GM21619 (cell line): ENCODE measurements at regions not wholly inside any gene's neighbourhood (a gene's known extent, or its start where the extent isn't known, plus 50 kb on each side); places are given as distances from the start of the nearest gene placed in this dataset.

Experiments
- ATAC-seq: cut with Tn5 transposase; IDR thresholded peaks from one replicate; pipeline ENCODE4 v1.9.1; 2021; ENCODE audit not compliant: unreplicated experiment

GRCh38 chr14:22478670-22479069 is 110.4 kb downstream of the DAD1 start:
- ATAC-seq: no peak

- no peak for ATAC-seq
These were observed 110.8 kb downstream of the DAD1 start for GRCh38 chr14:22478247-22478646.

- no peak for ATAC-seq
These were observed 111.3 kb downstream of the DAD1 start for GRCh38 chr14:22477569-22478194.

GRCh38 chr14:22476887-22477286 is 112.1 kb downstream of the DAD1 start:
- no peak for ATAC-seq

GRCh38 chr14:22476005-22476751 is 112.8 kb downstream of the DAD1 start:
- ATAC-seq: no peak

GRCh38 chr14:22475381-22475780 is 113.6 kb downstream of the DAD1 start:
- ATAC-seq: no peak

GRCh38 chr14:22474730-22475351 is 114.2 kb downstream of the DAD1 start:
- ATAC-seq: no peak

GRCh38 chr14:22472935-22473854 is 115.8 kb downstream of the DAD1 start:
- no peak for ATAC-seq

GRCh38 chr14:22472466-22472865 is 116.6 kb downstream of the DAD1 start:
- no peak for ATAC-seq

- ATAC-seq: no peak
These were observed 117.4 kb downstream of the DAD1 start for GRCh38 chr14:22471545-22472121.

- no peak for ATAC-seq
These were observed 119.3 kb downstream of the DAD1 start for GRCh38 chr14:22469538-22470303.

- no peak for ATAC-seq
These were observed 120.2 kb downstream of the DAD1 start for GRCh38 chr14:22468830-22469229.

- ATAC-seq: no peak
These were observed 122.5 kb downstream of the DAD1 start for GRCh38 chr14:22466491-22466890.

- ATAC-seq: peak; percentile 2
These were observed 123.7 kb downstream of the DAD1 start for GRCh38 chr14:22465201-22465840.

- ATAC-seq: peak; percentile 65
These were observed 124.4 kb downstream of the DAD1 start for GRCh38 chr14:22464422-22465142.

- ATAC-seq: no peak
These were observed 125.3 kb downstream of the DAD1 start for GRCh38 chr14:22463763-22464173.

- no peak for ATAC-seq
These were observed 126.1 kb downstream of the DAD1 start for GRCh38 chr14:22462923-22463322.

- no peak for ATAC-seq
These were observed 128.4 kb downstream of the DAD1 start for GRCh38 chr14:22460461-22461195.
